Myocyte (in vitro differentiated cells): ENCODE measurements at regions not wholly inside any gene's neighbourhood (a gene's known extent, or its start where the extent isn't known, plus 50 kb on each side); places are given as distances from the start of the nearest gene placed in this dataset. TPM values are rescaled to one million over a fixed set of nuclear protein-coding genes. Genes with fewer than 3 reads are reported as not detected.

Experiments used
- DNase-seq: peaks from one replicate; pipeline ENCODE4 v3.0.0-alpha.2; 2012; ENCODE audit warnings: low read depth
- microRNA-seq: library from miRNA; unstranded; fragments of <30 nt; microRNA quantifications from one replicate; pipeline ENCODE4, GENCODE V29; 2016

GRCh38 chr2:181376442-181376841 lies 80.7 kb upstream of the ITGA4 start:
- DNase-seq: no peak

GRCh38 chr2:181376999-181377398 lies 80.2 kb upstream of the ITGA4 start:
- DNase-seq: no peak

- no peak for DNase-seq
Measured at GRCh38 chr2:181378491-181378890, 78.7 kb upstream of the ITGA4 start.

- no peak for DNase-seq
Measured at GRCh38 chr2:181380581-181380980, 76.6 kb upstream of the ITGA4 start.

- DNase-seq: no peak
Measured at GRCh38 chr2:181384923-181385322, 72.3 kb upstream of the ITGA4 start.

- no peak for DNase-seq
Measured at GRCh38 chr2:181389524-181389923, 67.7 kb upstream of the ITGA4 start.

GRCh38 chr2:181393472-181393871 lies 63.7 kb upstream of the ITGA4 start:
- DNase-seq: peak; percentile 84

- no peak for DNase-seq
Measured at GRCh38 chr2:181394741-181395437, 62.3 kb upstream of the ITGA4 start.

GRCh38 chr2:181395851-181396250 lies 61.3 kb upstream of the ITGA4 start:
- peak; percentile 12 for DNase-seq

- DNase-seq: peak; percentile 88
Measured at GRCh38 chr2:181396256-181397123, 60.7 kb upstream of the ITGA4 start.

- peak; percentile 61 for DNase-seq
Measured at GRCh38 chr2:181397331-181397730, 59.9 kb upstream of the ITGA4 start.

- DNase-seq: no peak
Measured at GRCh38 chr2:181398000-181398399, 59.2 kb upstream of the ITGA4 start.

- peak; percentile 32 for DNase-seq
Measured at GRCh38 chr2:181399027-181399426, 58.2 kb upstream of the ITGA4 start.

GRCh38 chr2:181404472-181404871 lies 52.7 kb upstream of the ITGA4 start:
- no peak for DNase-seq

- no peak for DNase-seq
Measured at GRCh38 chr2:181407171-181407570, 50.0 kb upstream of the ITGA4 start.

Small RNA genes in the stretch of these regions (microRNA-seq; reads per million reads assigned to microRNA genes)
- gene MIR4437: not detected
